ENCODE measurements at regions not wholly inside any gene's neighbourhood (a gene's known extent, or its start where the extent isn't known, plus 50 kb on each side); places are given as distances from the start of the nearest gene placed in this dataset.

- TF ChIP-seq POLR2A (IDR thresholded peaks at IDR 0.05; ENCODE audit: insufficient read depth in 1 of 2, low read depth in 2 of 2, low read length in 2 of 2) (no peak), ATF4 (CRISPR knock-in tag; IDR thresholded peaks at IDR 0.05) (no peak), SMARCC2 (IDR thresholded peaks at IDR 0.05) (no peak), SIN3A (IDR thresholded peaks at IDR 0.05; ENCODE audit: borderline replicate concordance, low read depth, low read length) (no peak), SP2 (CRISPR knock-in tag; IDR thresholded peaks at IDR 0.05) (no peak), ZNF747 (CRISPR knock-in tag; IDR thresholded peaks at IDR 0.05; ENCODE audit: borderline replicate concordance) (no peak), RFX5 (IDR thresholded peaks at IDR 0.05; ENCODE audit: low read depth, low read length) (no peak), CTCF (CRISPR knock-in tag; IDR thresholded peaks at IDR 0.05) (no peak)
These were observed 52.7 kb upstream of the IVNS1ABP start for GRCh38 chr1:185369786-185370185.
